Adrenal gland (tissue), 9 donors: ENCODE measurements at regions not wholly inside any gene's neighbourhood (a gene's known extent, or its start where the extent isn't known, plus 50 kb on each side); places are given as distances from the start of the nearest gene placed in this dataset.
"Not testable (repeated sequence)": the region's sequence is repeated elsewhere in the genome, so short reads cannot be mapped to it uniquely, and the experiment has no call there.

ENCODE experiments used
- DNase-seq, 7 donors: peaks; one replicate each; pipeline ENCODE4 v3.0.0-alpha.2; 2019 to 2020
- H3K27ac ChIP-seq, 5 donors: fragments of 200-600 bp; sonication (generic) in 4 of 5; 1 replicate in 3 of 5; 2 replicates in 2 of 5; pipeline versions ENCODE4 v1.5.1 to v1.8.0; 2016 to 2020; ENCODE audit warnings: mild to moderate bottlenecking in 1 of 5
- H3K27me3 ChIP-seq: fragments of 200-600 bp; 2 replicates; pipeline ENCODE4 v1.8.0; 2021
- H3K36me3 ChIP-seq, 2 donors: fragments of 200-600 bp; replicated peaks in 1 of 2; 1 replicate in 1 of 2; 2 replicates in 1 of 2; pipeline versions ENCODE4 v1.5.1 to v1.8.0; 2018 to 2022
- H3K4me1 ChIP-seq, 2 donors: fragments of 200-600 bp; replicated peaks in 1 of 2; 1 replicate in 1 of 2; 2 replicates in 1 of 2; pipeline versions ENCODE4 v1.5.1 to v1.8.0; 2018 to 2021
- H3K4me3 ChIP-seq, 4 donors: fragments of 200-600 bp; sonication (generic) in 3 of 4; one replicate each; pipeline ENCODE4 v1.5.1; 2016 to 2018
- H3K9me3 ChIP-seq, 3 donors: fragments of 200-600 bp; sonication (generic) in 1 of 3; replicated peaks in 1 of 3; 1 replicate in 2 of 3; 2 replicates in 1 of 3; pipeline versions ENCODE4 v1.5.1 to v1.8.0; 2016 to 2021
- POLR2A ChIP-seq, 2 donors: fragments of 450-650 bp; IDR thresholded peaks; one replicate each; pipeline ENCODE4 v1.6.1; 2017; ENCODE audit warnings: antibody characterized with exemption in 2 of 2, mild to moderate bottlenecking in 2 of 2, moderate library complexity in 1 of 2
- WGBS, 4 donors: extraction: QIAGEN DNeasy Blood & Tissue Kit in 2 of 4; methylation state at CpG; one replicate each; pipeline versions ENCODE4 v1.1.5 to v1.1.7; 2013 to 2017; 5-methylcytosine and 5-hydroxymethylcytosine counted together
- intact Hi-C, 2 donors: fragments of 100-400 bp; cut with DNase I; formaldehyde crosslinking; loops; one replicate each; pipeline versions ENCODE4 v1.14.1 to v1.15.0; 2022 to 2023
- TF ChIP-seq, protein P1 (sequence below), 6 experiments: fragments of 450-650 bp in 4 of 6; fragments of 200-600 bp in 2 of 6; sonication (generic) in 1 of 6; IDR thresholded peaks; 1 replicate in 5 of 6; 2 replicates in 1 of 6; pipeline versions ENCODE4 v1.5.1 to v1.8.0; 2016 to 2021; ENCODE audit warnings: antibody characterized with exemption in 6 of 6, mild to moderate bottlenecking in 2 of 6, moderate library complexity in 1 of 6
- donor health status: healthy with polysubstance abuse.
- donor health status: Bipolar disorder and iron deficiency.
- donor health status: DM: yes; HTN: yes; CAD: no.
- donor health status: DM: no; HTN: no; CAD: no.
- donor health status: DM: no; HTN: no; CAD: no.

DNA sequence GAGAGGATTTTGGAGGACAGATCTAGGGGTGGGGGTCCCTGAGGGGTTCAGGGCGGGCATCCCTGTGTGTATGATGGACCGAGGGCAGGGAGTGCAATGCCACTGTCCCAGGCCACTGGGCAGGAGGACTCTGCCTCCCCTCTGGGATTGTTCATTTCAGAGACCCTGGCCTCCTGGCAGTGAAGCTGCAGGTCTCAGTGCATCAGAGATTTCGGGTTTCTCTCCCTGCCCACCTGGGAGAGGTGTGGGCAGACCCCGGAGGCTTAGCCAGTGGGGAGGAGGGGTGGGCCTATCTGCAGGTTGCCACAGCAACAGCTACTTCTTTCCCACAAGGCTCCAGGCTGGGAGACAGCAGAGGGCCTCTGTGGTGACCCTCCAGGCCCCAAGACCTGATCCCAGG, 80.1 kb upstream of the LRPAP1 start:
- no peak overlapping the region for H3K27ac ChIP-seq
- no peak for DNase-seq
- intact Hi-C loops = no loop called here
- H3K9me3 ChIP-seq = no peaks in the 10 kb centered on the region
- TF ChIP-seq, protein P1, sequence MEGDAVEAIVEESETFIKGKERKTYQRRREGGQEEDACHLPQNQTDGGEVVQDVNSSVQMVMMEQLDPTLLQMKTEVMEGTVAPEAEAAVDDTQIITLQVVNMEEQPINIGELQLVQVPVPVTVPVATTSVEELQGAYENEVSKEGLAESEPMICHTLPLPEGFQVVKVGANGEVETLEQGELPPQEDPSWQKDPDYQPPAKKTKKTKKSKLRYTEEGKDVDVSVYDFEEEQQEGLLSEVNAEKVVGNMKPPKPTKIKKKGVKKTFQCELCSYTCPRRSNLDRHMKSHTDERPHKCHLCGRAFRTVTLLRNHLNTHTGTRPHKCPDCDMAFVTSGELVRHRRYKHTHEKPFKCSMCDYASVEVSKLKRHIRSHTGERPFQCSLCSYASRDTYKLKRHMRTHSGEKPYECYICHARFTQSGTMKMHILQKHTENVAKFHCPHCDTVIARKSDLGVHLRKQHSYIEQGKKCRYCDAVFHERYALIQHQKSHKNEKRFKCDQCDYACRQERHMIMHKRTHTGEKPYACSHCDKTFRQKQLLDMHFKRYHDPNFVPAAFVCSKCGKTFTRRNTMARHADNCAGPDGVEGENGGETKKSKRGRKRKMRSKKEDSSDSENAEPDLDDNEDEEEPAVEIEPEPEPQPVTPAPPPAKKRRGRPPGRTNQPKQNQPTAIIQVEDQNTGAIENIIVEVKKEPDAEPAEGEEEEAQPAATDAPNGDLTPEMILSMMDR (IDR thresholded peaks at IDR 0.05) = no peak
- TF ChIP-seq POLR2A (IDR thresholded peaks at IDR 0.05) = no peak
- 68 to 81% (median 73%) methylated on average over 4 of the region's 4 CpGs for WGBS, 4 donors
- H3K27me3 ChIP-seq = no peaks in the 10 kb centered on the region
- H3K4me3 ChIP-seq = no peak overlapping the region
- peaks cover 0 to 6% of the 10 kb centered on the region in 2 donors for H3K4me1 ChIP-seq
- H3K36me3 ChIP-seq = no peaks in the 10 kb centered on the region

DNA sequence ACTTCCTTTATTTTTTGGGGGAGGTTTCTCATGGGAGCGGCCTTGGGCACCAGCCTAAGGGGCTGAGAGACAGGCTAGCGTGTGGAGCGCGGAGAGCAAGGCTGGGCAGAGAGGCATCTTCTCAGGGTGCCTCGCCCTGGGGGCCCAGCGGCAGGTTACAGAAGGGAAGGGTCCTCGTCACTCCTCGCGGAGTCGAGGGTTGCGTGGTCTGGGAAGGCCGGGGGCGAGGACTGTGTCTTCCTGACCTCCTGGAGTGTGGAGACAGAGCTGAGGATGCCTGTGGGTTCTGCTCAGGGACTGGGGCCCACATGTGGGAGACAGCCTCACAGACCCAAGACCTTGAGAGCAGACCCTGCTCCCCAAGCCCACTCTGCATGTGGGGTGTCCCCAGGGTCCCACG, 79.6 kb upstream of the LRPAP1 start:
- H3K4me1 ChIP-seq = peaks cover 0 to 6% of the 10 kb centered on the region in 2 donors
- DNase-seq = no peak
- TF ChIP-seq, protein P1 (IDR thresholded peaks at IDR 0.05) = no peak
- no peak for TF ChIP-seq POLR2A (IDR thresholded peaks at IDR 0.05)
- H3K36me3 ChIP-seq = no peaks in the 10 kb centered on the region
- no peak overlapping the region for H3K4me3 ChIP-seq
- H3K27me3 ChIP-seq = no peaks in the 10 kb centered on the region
- H3K27ac ChIP-seq = no peak overlapping the region
- 80 to 96% (median 87%) methylated on average over 5 to 14 of the region's 14 CpGs for WGBS, 4 donors
- intact Hi-C loops = no loop called here
- no peaks in the 10 kb centered on the region for H3K9me3 ChIP-seq

DNA sequence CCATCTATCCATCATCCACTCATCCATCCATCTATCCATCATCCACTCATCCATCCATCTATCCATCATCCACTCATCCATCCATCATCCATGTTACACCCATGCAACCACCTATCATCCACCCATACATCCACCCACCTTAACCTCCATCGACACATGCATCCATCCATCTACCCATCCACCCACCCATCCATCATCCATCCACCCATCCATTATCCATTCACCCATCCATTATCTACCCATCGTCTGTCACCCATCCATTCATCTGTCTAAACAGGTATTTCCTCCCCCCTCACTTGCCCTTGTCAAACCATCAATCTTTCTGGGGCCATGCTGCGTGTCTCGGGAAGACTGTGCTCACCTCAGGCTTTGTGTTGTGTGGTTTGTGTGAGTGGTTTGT, 78.6 kb upstream of the LRPAP1 start:
- H3K9me3 ChIP-seq, H3K36me3 ChIP-seq, H3K4me3 ChIP-seq, DNase-seq, intact Hi-C loops, H3K4me1 ChIP-seq, H3K27ac ChIP-seq, H3K27me3 ChIP-seq: not testable (repeated sequence)
- 78 to 87% (median 84%) methylated on average over 4 of the region's 4 CpGs for WGBS, 4 donors

DNA sequence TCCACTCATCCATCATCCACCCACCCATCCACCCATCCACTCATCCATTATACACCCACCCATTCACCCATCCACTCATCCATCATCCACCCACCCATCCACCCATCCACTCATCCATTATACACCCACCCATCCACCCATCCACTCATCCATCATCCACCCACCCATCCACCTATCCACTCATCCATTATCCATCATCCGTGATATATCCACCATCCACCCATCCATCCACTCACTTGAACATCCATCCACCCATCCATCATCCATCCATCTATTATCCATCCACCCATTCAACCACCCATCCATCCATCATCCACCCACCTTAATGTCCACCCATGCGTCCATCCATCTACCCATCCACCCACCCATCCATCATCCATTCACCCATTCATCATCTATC, 77.7 kb upstream of the LRPAP1 start:
- WGBS, 4 donors = 82 to 100% (median 86%) methylated on average over 2 of the region's 2 CpGs
- H3K4me3 ChIP-seq, H3K27me3 ChIP-seq, H3K9me3 ChIP-seq, H3K4me1 ChIP-seq, intact Hi-C loops, H3K36me3 ChIP-seq, DNase-seq, H3K27ac ChIP-seq: not testable (repeated sequence)

DNA sequence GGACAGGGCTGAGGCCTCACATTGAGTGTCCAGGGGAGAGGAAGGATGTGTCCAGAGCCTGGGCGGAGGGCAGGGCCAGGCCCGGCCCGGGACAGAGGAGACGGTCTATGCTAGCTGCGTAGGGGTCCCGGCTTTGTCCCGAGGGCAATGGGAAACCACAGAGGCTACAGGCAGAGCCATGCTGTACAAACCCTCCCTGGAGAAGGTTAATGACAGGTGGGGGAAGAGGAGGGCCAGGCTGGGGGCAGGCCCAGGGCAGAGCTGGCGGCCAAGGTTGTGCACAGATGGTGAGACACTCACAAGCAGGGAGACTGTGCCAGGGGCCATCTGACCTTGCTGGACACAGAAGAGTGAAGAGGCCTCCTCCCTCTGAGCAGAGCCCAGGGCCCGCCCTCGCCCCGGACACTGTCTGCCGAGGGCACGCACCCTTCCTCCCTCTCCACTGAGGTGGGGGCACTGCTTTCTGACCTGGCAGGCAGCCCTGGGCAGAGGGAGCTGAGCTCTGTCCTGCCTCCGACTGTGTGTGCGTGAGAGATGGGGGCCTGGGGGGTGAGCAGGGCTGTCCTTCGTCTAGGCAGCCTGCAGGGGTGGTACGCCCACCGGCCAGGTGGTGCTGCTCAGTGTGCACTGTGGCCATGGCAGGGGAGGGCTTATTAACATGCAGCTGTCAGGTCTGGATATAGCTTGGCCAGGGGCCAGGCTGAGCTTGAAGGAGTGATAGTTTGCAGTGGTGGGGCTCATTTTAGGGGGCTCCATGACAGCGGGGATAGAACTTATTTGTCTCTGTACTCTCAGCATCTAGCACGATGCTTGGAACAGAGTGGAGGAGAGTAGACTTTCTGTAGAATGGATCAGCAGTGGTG, 75.7 kb upstream of the LRPAP1 start:
- Histone ChIP-seq H3K4me3 (no peak overlapping the region), H3K9me3 (no peaks in the 10 kb centered on the region), H3K27me3 (no peaks in the 10 kb centered on the region), H3K36me3 (no peaks in the 10 kb centered on the region), H3K4me1 (no peaks in the 10 kb centered on the region), H3K27ac (no peak overlapping the region)
- 48 to 58% (median 51%) methylated on average over 14 to 20 of the region's 20 CpGs for WGBS, 4 donors
- intact Hi-C loops = no loop called here
- peak in 4 of 7 donors; percentile 40 to 84 (median 60) for DNase-seq
- TF ChIP-seq POLR2A (IDR thresholded peaks at IDR 0.05) = no peak
- TF ChIP-seq, protein P1 (IDR thresholded peaks at IDR 0.05) = no peak

DNA sequence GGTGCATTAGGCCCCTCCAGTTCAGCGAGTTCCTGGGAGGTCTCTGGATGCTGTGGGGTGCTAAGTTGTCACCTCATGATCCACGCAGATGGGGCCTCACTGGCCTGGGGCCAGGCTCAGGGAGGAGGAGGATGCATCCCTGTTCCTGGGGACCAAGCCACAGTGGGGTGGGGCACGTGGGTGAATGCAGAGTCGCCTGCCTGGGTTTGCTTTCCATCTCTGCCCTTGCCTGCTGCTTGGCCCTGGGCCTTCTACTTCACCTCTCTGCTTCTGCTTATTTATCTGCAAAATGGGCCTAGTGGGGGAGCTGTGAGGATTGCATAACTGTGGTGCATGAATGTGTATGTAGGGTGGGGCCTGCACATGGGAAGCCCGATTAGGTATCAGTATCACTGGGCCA, 74.6 kb upstream of the LRPAP1 start:
- WGBS, 4 donors = 75 to 81% (median 75%) methylated on average over 1 to 5 of the region's 5 CpGs
- H3K27ac ChIP-seq, H3K36me3 ChIP-seq, DNase-seq, H3K4me3 ChIP-seq, H3K4me1 ChIP-seq, H3K9me3 ChIP-seq, H3K27me3 ChIP-seq, intact Hi-C loops: not testable (repeated sequence)

DNA sequence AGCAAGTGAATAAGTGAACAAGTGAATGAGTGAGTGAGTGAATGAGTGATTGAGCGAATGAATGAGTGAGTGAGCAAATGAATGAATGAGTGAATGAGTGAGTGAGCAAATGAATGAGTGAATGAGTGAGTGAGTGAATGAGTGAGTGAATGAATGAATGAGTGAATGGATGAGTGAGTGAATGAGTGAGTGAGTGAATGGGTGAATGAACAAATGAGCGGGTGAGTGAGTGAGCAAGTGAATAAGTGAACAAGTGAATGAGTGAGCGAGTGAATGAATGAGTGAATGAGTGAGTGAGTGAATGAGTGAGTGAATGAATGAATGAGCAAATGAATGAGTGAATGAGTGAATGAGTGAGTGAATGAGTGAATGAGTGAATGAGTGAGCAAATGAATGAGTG, 74.0 kb upstream of the LRPAP1 start:
- H3K27me3 ChIP-seq, H3K4me3 ChIP-seq, H3K9me3 ChIP-seq, H3K27ac ChIP-seq, H3K36me3 ChIP-seq, H3K4me1 ChIP-seq, DNase-seq, intact Hi-C loops: not testable (repeated sequence)
- WGBS, 4 donors = 79 to 95% (median 90%) methylated on average over 3 of the region's 3 CpGs
